HG03045 (cell line): ENCODE measurements at regions not wholly inside any gene's neighbourhood (a gene's known extent, or its start where the extent isn't known, plus 50 kb on each side); places are given as distances from the start of the nearest gene placed in this dataset.
"Not testable (repeated sequence)": the region's sequence is repeated elsewhere in the genome, so short reads cannot be mapped to it uniquely, and the experiment has no call there.

Source experiments
- ATAC-seq: cut with Tn5 transposase; IDR thresholded peaks from one replicate; pipeline ENCODE4 v1.9.1; 2021; ENCODE audit warnings: mild to moderate bottlenecking, moderate library complexity; ENCODE audit not compliant: unreplicated experiment

- no peak for ATAC-seq
Measured at GRCh38 chr1:14129009-14129408, 429.0 kb downstream of the PRDM2 start.

DNA sequence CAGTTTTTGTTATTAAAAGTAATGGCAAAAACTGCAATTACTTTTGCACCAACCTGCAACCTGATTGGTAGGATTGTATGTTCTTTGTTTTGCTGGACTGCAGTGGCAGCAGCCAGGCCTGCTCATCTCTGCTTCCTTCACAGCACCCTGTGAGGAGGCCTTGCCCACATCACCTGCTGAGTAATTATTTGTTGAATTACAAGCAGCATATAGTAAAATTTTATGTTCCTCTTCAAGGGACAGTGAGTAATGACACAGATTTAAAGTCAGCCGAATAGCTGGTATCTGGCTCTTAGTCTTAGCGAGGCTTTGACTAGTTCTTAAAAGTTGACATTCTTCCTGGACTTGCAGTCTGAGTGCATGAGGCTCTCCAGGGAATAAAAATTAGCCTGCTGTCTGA lies 435.1 kb downstream of the PRDM2 start:
- ATAC-seq = no peak

DNA sequence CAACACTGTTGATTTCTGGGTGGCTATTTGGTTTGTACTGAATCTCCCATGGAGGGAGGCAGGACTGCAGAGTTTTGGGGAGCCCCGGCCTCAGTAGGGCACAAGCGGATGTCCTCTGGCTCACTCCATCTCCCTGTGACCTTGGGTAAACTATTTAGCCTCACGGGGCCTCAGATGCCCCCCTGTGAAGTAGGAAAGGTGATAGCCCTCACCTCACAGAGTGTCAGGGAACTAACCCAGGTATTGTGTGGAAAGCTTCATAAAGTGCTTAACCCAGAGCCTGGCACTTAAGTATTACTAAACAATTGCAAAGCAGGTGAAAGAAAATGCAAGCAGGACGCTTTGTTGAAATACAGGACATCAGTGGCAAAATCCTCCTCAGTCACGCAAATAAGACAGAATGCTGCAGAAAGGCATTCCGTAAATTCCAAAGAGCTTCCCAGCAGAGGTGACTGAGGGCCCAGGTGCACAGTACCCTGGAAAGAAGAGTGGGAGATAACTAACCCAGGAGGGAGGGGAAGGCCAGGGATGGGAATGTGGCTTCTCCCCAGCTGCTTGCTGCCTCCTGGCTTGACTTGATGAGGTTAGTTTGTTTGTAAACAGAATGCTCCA lies 436.3 kb downstream of the PRDM2 start:
- no peak for ATAC-seq

DNA sequence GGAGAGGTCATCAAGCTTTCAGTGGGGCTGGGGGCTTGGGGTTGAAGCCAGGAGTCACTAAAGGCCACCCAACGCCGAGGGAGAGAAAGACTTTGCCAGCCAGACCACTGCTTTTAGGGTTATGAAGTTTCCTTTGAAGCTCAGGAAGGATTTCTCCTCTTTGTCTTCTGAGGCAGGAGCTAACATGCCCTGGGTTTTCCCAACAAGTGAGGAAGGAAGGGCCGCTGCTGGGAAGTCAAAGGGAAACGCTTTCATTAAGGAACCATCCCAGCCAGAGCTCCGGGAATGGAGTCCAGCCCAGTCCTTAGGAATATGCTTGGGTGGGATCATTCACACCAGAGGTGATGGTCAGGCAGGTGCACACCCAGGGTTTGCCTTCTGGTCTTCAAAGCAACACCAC lies 436.9 kb downstream of the PRDM2 start:
- no peak for ATAC-seq

GRCh38 chr1:14137411-14138134 lies 437.6 kb downstream of the PRDM2 start:
- no peak for ATAC-seq

- ATAC-seq = no peak
Measured at GRCh38 chr1:14138135-14138506, 438.1 kb downstream of the PRDM2 start.

GRCh38 chr1:14138687-14139086 lies 438.7 kb downstream of the PRDM2 start:
- ATAC-seq = no peak

GRCh38 chr1:14140831-14141401 lies 440.9 kb downstream of the PRDM2 start:
- no peak for ATAC-seq

DNA sequence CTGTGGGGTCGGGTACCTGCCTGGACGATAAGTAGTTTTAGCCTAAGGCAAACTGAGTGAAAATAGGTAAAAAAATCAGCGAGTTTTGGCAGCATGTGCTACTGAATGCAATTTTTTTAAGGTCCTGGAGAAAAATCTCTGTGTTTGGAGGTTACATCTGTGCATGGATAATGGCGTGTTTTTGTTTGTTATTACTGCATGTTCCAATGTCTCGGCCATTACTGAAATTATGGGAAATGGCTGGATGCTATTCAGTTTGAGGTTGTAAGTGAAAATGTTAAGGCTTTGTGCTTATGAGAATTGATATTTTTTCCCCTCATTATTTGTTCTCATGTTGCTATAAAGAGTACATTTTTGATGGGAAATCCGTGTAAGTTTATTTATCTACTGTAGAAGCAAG lies 441.7 kb downstream of the PRDM2 start:
- no peak for ATAC-seq

- ATAC-seq = no peak
Measured at GRCh38 chr1:14142397-14143100, 442.6 kb downstream of the PRDM2 start.

GRCh38 chr1:14143777-14144176 lies 443.8 kb downstream of the PRDM2 start:
- no peak for ATAC-seq

DNA sequence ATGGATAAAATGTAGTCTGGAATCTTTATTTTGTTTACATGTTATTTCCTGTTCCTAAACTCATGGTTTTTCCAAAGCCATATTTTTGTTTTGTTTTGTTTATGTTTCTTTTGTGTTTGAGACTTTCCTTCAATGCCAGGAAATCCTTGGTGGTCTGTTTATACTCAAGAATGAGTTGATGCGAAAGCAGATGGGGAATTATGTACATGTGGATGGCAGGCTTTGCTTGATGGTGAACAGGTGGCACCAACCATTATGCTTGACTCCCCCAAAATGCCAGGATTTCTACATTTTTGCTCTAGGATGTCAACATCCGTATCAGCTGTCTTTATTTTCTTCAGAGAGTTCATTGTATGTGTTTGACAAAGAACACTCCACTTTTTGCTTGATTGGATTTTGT lies 448.5 kb downstream of the PRDM2 start:
- ATAC-seq = no peak

GRCh38 chr1:14149431-14149830 lies 449.1 kb upstream of the KAZN start:
- ATAC-seq = no peak

DNA sequence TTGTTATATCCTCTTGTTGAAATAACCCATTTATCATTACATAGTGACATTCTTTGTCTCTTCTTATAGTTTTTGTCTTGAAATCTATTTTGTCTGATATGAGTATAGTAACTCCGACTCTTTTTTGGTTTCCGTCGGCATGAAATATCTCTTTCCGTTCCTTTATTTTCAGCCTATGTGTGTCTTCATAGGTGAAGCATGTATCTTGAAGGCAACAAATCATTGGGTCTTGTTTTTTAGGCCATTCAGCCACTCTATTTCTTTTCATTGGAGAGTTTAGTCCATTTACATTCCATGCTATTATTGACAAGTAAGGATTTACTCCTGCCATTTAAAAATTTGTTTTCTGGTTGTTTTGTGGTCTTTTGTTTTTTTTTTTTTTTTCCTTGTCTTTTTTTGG lies 441.9 kb upstream of the KAZN start:
- no peak for ATAC-seq

- no peak for ATAC-seq
Measured at GRCh38 chr1:14160781-14161180, 437.7 kb upstream of the KAZN start.

DNA sequence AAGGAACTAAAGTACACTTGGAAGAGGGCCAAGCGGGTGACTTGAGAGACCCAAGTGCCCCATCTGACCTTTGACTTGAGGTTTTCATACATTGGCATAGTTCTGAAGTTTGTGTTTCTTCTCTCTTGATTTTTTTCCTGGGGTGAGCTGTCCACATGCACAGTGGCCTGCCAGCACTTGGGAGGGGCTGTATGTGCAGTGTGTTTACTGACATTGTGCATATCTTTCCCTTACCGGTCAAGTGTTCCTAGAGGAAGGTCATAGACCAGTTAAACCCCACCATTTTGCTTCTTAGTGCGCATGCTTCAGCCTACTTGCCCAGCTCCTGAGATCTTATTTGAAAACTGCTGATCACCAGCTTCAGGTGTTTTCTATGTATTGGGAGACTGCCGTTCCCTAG lies 435.2 kb upstream of the KAZN start:
- ATAC-seq = no peak

DNA sequence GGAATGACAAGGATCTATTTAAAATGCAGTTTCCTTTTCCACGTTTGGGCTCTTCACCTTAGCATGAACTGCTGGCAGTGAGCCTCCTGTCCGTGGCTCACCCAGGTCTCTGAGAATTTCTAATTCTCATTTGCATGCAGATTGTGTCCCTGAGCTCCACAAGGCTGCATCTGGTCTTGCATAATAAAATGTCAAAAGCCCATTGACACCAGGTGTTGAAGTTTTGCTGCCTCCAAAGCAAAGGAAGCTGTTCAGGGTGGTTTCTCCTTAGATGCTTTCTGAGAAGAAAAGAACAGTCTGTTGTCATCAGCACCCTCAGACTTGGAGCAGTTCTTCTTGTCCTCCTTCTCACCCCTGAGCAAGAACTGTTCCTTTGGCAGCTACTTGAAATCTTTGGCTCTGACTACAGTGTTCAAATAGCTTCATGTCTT lies 433.1 kb upstream of the KAZN start:
- ATAC-seq = no peak

- no peak for ATAC-seq
Measured at GRCh38 chr1:14167884-14168283, 430.6 kb upstream of the KAZN start.

DNA sequence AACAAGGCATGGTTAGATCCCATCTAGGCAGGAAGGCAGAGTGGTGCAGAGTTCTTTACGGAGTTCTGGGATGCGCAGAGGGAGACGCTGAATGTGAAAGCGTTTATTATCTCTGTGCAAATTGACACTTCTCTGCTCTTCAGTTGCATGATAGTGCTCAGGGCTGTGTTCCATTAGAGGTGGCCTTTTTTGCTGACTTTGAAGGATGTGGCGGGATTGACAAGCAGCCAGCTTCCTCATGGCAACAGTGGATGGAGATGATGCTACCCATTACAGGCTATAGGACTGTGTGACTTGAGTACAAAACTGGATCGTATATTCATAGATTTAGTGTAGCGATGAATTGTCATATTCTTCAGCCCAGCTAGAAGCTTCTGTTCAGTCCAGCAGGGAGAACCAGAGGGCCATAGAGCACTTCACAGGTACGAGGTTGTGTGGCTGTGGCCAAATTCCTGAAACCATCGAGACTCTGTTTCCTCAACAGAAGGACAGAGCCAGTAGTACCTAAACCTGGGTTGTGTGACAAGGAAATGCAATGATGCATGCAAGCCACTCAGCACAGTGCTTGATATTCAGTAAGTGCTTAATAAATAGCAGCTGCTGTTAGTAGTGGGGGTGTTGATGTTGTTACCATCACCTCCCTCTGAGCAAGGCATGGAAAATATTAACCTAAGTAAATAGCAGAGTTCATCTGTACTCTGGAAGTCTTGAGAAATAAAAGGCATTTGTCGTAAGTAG lies 430.0 kb upstream of the KAZN start:
- no peak for ATAC-seq

DNA sequence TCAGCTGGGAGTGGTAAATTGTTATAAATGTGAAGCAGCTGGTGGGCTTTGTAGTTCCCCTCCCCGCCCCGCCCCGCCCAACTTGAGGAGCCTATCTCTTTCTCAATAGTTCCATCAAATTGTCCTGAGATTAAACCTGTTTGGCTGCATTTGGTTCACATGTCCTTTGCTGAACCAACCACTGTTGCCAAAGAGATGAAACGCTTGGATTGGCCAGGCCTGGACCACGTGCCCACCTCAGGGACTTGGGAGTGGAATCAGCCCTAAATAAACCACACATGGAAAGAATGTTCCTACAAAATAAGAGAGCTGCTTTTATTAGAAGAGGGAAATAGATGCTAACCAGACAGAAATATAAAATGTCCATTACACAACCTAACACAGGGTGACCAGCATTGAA lies 424.9 kb upstream of the KAZN start:
- no peak for ATAC-seq

- not testable (repeated sequence) for ATAC-seq
Measured at GRCh38 chr1:14177866-14178265, 420.6 kb upstream of the KAZN start.
